ENCODE measurements at regions not wholly inside any gene's neighbourhood (a gene's known extent, or its start where the extent isn't known, plus 50 kb on each side); places are given as distances from the start of the nearest gene placed in this dataset.
"Not testable (repeated sequence)": the region's sequence is repeated elsewhere in the genome, so short reads cannot be mapped to it uniquely, and the experiment has no call there.

GRCh38 chrX:71822314-71822713, 59.2 kb downstream of the CXorf49B start:
- DNase-seq (ENCODE audit: low read depth) = not testable (repeated sequence)

GRCh38 chrX:71823391-71824057, 60.4 kb downstream of the CXorf49B start:
- DNase-seq (ENCODE audit: low read depth) = no peak

GRCh38 chrX:71828086-71828485, 64.9 kb downstream of the CXorf49B start:
- no peak for DNase-seq (ENCODE audit: low read depth)

- DNase-seq (ENCODE audit: low read depth) = not testable (repeated sequence)
Measured at GRCh38 chrX:71838092-71838491, 72.6 kb upstream of the NHSL2 start.

GRCh38 chrX:71846429-71846828, 64.2 kb upstream of the NHSL2 start:
- peak; percentile 15 for DNase-seq (ENCODE audit: low read depth)

GRCh38 chrX:71852182-71852581, 58.5 kb upstream of the NHSL2 start:
- DNase-seq (ENCODE audit: low read depth) = no peak

- DNase-seq (ENCODE audit: low read depth) = no peak
Measured at GRCh38 chrX:71859637-71860036, 51.0 kb upstream of the NHSL2 start.
